ENCODE measurements at regions not wholly inside any gene's neighbourhood (a gene's known extent, or its start where the extent isn't known, plus 50 kb on each side); places are given as distances from the start of the nearest gene placed in this dataset.

DNA sequence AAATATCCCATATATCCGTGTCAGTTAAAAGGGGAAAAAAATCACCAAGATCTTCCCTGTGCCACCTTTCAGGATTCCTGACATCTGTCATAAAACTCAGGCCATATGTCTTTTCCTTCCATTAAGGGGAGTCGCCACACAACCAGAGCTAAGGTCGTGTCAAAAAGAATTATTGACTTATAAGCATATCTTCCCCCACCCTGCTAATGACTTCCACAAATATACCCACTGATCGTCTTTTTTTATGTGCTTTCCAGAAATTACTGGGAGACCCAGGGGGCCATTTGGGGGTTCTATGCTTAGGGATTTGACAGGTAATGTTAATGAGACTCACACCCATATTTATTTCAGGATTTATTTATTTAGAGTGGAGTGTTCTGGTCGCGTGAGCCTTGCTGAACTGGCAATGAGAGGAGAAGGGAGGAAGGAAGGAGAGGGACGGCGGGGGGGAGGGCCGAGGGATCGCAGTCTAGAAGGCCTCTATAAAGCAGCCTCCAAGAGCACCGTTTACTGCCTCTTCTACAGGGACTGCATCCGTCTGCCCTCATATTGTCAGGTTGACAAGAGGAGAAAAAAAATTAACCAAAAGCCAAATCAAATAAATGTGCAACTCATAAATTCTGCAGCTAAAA, 135.7 kb upstream of the MGMT start:
- DNase-seq (ENCODE audit: low read depth in 2 of 3, low spot score in 1 of 3) = no peak

GRCh38 chr10:129331839-129332220, 135.2 kb upstream of the MGMT start:
- no peak for DNase-seq (ENCODE audit: low read depth in 2 of 3, low spot score in 1 of 3)

- DNase-seq (ENCODE audit: low read depth in 2 of 3, low spot score in 1 of 3) = peak in 1 of 3 donors; percentile 1
Measured at GRCh38 chr10:129332476-129332875, 134.6 kb upstream of the MGMT start.

- DNase-seq (ENCODE audit: low read depth in 2 of 3, low spot score in 1 of 3) = no peak
Measured at GRCh38 chr10:129333706-129334105, 133.3 kb upstream of the MGMT start.

DNA sequence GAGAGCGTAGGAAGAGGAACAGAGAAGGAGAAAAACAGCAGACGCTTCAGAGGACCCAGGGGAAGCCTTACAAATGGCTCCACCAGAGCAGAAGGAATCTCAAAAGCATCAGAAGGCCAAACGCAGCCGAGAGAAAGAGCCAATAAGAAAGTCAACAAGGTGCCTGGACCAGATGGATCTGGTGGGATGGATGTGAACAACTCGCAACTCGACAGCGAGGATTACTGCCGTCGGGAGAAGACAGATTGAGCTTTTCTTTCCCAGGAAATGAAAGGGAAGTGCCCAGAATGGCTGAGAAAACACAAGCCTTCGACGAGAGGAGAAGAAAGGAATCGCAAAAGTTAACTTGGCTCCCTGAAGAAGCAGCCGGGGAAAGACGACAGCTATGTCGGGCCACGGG, 132.8 kb upstream of the MGMT start:
- DNase-seq (ENCODE audit: low read depth in 2 of 3, low spot score in 1 of 3) = no peak

GRCh38 chr10:129335396-129335795, 131.6 kb upstream of the MGMT start:
- no peak for DNase-seq (ENCODE audit: low read depth in 2 of 3, low spot score in 1 of 3)

DNA sequence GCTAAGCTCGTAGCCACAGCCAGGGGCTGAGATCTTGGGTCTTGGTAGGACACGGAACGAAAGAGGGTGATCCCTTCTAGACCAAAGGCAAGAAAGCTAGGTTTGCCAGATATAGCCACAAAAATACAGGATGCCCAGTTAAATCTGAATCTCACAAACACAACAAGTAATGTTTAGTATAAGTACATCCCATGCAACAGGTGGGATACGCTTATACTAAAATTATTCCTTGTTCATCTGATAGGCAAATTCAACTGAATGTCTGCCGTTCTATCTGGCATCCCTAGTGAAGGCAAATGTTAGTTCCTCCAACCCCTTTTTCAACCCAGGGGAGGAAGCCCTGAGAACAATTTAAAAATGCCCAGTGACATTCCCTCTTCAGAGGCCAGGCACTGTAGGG, 131.1 kb upstream of the MGMT start:
- DNase-seq (ENCODE audit: low read depth in 2 of 3, low spot score in 1 of 3) = no peak

DNA sequence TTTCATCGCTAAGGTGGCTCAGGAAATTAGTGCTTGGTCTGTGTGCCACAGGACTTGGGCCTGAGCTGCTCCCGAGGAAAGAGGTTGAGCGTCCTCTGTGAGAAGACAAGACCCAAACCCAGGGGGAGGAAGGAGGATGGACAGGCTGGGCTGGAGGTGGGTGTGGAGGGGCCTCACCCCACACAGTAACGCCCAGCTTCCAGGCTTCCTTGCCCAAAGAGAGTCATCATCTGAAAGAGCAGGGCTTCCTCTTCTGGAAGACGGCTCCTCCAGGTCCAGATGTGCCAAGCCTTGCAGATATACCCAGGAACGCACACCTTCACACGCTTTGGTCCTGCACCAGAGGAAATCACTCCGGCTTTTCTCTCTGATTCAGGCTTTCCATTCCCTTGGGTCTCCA, 127.8 kb upstream of the MGMT start:
- no peak for DNase-seq (ENCODE audit: low read depth in 2 of 3, low spot score in 1 of 3)

- no peak for DNase-seq (ENCODE audit: low read depth in 2 of 3, low spot score in 1 of 3)
Measured at GRCh38 chr10:129339841-129340240, 127.2 kb upstream of the MGMT start.

DNA sequence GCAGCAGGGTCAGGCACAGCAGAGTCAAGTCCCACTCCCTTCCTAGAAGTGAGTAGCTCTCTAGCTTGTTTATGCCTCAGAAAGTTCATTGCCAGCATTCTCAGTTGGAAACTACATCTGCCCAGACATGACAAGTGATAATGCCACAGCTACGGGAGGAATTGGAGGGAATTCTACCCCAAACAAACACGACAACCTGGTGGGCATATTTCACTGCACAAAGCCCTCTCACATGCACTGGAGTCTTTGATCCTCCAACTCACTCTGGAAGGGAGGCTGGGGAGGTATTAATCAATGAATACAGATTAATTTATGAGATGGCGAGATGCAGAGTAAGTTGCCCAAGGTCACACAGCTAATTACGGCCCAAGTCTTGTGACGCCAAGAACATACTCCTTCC, 126.0 kb upstream of the MGMT start:
- DNase-seq (ENCODE audit: low read depth in 2 of 3, low spot score in 1 of 3) = no peak

DNA sequence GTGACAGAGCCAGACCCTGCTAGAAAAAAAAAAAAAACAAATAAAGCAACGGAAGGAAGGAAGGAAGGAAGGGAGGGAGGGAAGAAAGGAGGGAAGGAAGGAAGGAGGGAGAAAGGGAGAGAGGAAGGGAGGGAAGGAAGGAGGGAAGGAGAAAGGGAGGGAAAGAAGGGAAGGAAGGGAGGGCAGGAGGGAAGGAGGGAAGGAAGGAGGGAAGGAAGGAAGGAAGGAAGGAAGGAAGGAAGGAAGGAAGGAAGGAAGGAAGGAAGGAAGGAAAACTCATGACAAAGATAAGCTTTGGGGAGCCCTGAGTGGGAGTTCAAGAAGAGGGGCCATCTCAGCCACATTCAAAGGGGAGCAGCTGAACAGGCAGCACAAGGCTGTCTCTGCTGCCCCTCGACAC, 124.7 kb upstream of the MGMT start:
- DNase-seq (ENCODE audit: low read depth in 2 of 3, low spot score in 1 of 3) = no peak

GRCh38 chr10:129343141-129343540, 123.9 kb upstream of the MGMT start:
- DNase-seq (ENCODE audit: low read depth in 2 of 3, low spot score in 1 of 3) = no peak

DNA sequence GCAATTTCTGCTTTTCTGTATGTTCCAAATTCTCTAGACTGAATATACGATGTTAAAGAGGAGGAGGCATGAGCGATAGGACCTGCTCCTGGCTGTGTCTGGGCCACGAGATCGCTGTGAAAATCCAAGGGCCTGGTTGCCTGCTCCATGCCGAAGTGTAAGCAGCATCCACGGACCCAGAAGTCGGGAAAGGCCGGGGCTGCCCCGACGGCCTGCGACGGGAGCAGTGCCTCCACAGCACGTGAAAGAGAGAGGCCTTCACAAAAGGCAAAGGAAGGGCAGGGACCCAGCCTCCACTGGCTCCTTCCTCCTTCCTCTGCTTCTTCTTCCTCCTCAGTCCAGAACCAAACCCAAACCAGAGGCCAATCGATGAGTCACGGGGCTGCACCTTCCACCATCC, 122.9 kb upstream of the MGMT start:
- no peak for DNase-seq (ENCODE audit: low read depth in 2 of 3, low spot score in 1 of 3)

DNA sequence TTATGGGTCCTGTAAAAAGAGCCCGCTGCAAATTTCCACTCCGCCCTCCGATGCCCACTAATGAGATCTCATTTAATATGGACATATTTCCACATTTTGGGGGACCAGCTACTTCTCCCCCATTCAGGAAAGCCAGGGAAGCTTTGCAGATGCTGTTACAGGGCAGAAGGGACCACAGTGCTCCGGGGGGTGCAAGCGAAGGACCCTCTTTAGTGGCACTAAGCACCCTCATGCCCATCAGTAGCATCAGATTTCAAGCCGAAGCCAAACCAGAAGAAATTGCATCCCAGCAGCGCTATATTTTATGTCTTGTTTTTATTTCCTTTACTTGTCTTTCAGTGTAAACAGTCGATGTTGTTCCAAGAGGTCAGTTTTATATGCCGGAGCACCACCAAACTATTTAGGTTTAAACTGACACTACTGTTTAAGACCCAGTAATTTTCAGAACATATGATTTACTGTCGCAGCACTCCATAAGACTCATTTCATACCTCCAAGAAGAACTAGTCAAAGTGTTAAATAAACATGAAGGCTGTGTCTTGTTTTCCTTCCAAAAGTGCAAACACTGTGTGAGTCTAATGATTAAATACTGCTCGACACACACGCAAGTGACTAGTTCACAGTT, 122.2 kb upstream of the MGMT start:
- DNase-seq (ENCODE audit: low read depth in 2 of 3, low spot score in 1 of 3) = no peak

- DNase-seq (ENCODE audit: low read depth in 2 of 3, low spot score in 1 of 3) = no peak
Measured at GRCh38 chr10:129345763-129346162, 121.3 kb upstream of the MGMT start.

- DNase-seq (ENCODE audit: low read depth in 2 of 3, low spot score in 1 of 3) = no peak
Measured at GRCh38 chr10:129350690-129351089, 116.4 kb upstream of the MGMT start.

DNA sequence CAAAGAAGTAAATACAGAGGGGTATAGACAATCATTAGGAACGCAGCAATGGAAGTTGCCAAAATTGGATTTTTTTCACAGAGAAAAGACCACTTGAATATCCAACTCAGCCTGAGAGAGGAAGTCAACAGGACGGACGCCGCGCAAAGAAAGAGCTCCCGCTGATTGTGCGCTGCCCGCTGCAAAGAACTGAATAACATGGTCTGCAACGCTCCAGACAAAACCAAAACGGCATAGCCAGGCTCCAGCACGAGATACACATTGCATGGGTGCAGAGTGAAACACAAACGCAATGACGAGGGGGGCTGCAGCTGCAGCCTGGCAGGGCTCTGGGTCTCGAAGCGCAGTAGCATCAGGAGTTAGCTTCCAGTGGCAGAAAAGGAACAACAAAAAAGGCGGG, 113.9 kb upstream of the MGMT start:
- no peak for DNase-seq (ENCODE audit: low read depth in 2 of 3, low spot score in 1 of 3)

DNA sequence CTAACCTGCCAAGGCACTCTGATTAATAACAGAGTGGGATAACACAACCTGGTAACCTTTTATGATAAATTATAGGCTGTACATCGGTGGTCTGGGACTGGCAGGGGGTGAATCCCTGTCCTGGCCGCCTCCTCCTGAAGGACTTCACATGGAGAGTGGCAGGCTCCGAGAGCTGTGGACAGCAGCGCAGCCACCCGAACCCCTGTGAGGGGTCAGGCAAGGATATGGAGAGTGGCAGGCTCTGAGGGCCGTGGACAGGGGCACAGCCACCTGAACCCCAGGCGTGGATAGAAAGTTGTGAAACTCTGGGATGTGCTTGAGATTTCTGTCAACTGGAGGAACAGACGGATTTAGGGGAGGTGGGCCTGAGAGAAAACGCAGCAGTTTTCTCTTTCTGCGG, 107.0 kb upstream of the MGMT start:
- no peak for DNase-seq (ENCODE audit: low read depth in 2 of 3, low spot score in 1 of 3)

DNA sequence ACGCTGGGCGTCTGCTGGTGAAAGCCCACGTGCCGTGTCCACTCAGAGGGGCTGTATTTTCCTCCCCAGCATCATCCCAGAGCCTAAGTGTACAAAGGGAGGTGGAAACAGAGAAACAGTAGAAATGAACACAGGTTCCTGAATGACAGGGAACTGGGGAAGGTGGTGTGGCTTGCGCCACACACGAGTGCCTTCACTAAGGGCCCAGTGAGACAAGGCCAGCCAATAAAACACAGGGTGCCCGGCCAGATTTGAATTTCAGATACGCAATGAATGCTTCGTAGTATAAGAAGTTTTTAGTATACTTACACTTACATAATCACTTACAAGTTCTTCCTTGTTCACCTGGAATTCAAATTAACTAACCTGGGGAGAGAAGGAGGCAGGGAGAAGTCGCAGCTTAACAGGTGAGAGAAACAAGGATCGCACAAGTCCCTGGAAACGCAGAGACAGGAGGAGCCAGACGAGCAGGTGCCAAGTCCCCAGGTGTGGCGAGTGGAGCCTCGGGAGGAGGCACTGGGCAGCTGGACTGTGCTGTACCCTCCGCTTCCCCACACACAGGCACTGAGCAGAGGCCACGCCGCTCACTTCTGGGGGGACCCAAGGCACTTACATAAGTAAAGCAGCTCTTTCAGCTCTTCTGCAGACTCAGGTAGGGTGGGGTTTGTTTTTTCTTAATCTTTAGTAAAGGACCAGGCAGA, 105.2 kb upstream of the MGMT start:
- no peak for DNase-seq (ENCODE audit: low read depth in 2 of 3, low spot score in 1 of 3)

GRCh38 chr10:129364949-129365348, 102.1 kb upstream of the MGMT start:
- no peak for DNase-seq (ENCODE audit: low read depth in 2 of 3, low spot score in 1 of 3)

DNA sequence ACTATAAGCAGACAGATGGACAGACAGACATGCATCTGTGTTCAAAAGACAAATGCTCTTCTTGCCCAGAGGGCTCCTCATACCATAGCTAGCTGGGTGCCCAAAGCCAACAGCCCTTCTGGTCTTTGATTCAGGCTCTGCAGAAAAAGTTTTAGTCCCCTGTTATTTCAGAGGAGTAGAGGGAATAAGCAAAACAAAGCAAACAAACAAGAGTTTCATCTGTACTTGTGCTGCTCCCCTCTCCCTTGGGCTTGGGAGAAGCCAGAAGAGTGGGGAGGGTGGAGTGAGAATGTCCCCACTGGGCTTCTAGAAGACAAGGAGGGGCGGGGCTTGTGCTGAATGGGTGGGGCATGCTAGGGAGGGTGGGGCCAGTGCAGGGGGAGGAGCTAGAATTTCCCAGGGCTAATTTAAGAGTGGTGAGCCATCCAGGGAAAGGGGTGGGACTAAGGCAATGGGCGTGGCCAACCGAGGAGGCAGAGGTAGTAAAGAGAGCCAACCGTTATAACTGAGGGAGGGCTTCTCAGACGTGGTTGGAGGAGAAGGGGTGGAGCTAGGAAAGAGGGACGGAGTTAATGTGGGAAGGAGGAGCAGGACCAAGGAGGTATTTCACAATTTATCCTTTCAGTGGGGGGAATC, 101.2 kb upstream of the MGMT start:
- DNase-seq (ENCODE audit: low read depth in 2 of 3, low spot score in 1 of 3) = peak in 1 of 3 donors; percentile 1

GRCh38 chr10:129366450-129366849, 100.6 kb upstream of the MGMT start:
- DNase-seq (ENCODE audit: low read depth in 2 of 3, low spot score in 1 of 3) = no peak
